HG03103 (cell line): ENCODE measurements at regions not wholly inside any gene's neighbourhood (a gene's known extent, or its start where the extent isn't known, plus 50 kb on each side); places are given as distances from the start of the nearest gene placed in this dataset.
"Not testable (repeated sequence)": the region's sequence is repeated elsewhere in the genome, so short reads cannot be mapped to it uniquely, and the experiment has no call there.

Source experiments
- ATAC-seq: cut with Tn5 transposase; IDR thresholded peaks from one replicate; pipeline ENCODE4 v1.9.1; 2021; ENCODE audit warnings: low read depth; ENCODE audit not compliant: unreplicated experiment

DNA sequence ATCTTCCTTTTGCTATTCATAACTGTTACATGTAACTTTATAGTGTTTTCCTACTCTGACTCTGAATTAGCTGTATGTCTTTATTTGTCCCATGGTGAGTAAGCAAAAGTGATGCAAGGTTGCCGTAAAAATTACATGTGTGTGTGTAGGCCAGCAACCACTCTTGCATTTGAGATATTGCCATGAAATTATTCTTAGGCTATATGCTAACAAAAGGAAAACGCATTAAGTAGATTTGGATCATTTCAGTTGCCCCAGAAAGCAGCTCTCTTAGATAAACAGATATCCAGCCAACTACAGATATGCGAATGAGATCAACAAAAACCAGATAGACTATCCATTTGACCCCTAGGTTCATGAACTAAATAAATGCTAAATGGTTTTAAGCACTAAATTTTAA is 73.6 kb downstream of the CYLC2 start:
- no peak for ATAC-seq

DNA sequence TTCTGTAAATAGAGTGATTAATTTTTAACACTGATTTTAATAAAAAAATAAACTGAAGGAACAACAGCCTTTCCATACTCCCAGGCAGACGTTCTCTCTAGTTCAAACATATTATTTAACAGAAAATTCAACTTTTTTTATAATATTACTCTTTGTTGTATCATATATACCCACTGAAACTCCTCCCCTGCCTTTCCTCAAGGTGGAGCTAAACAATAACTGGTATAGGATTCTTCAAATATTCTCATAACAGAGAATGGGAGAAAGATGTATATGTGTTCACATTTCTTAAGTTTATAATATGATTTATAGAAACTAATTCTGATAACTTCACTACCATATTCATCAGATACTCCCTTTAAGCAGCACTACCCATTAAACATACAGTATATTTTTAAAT is 83.4 kb downstream of the CYLC2 start:
- no peak for ATAC-seq

DNA sequence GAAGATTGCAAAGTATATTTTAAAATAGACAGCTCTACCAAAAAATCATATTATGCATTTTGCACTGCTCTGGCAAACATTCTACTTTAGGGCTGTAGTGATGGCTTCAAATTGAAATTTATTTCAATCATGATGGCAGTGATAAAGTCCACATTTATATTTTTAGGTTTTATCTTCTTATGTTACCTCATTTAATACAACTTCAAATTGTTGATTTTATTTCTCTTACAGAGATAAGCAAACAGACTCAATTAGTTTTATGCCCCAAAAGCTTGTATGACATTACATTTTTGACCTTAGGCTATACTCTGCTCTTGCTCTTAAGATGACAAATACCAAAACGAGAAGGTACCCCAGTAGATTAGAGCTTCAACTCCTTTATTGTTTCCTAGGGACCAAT is 87.4 kb downstream of the CYLC2 start:
- ATAC-seq: no peak

DNA sequence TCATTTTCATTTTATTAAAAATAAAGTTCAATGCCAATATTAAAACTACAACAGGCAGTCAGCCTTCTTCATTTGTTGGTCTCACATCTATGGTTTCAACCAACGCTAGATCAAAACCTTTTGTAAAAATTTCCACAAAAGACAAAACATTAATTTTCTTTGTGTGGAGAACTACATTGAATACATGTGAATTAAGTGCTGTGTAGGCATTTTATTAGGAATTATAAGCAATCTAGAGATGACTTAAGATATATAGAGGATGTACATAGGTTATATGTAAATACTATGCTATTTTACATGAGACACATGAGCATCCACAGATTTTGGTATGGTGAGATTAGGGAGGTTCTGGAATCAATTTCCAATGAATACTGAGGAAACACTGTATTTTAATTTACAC is 94.2 kb downstream of the CYLC2 start:
- ATAC-seq: no peak

DNA sequence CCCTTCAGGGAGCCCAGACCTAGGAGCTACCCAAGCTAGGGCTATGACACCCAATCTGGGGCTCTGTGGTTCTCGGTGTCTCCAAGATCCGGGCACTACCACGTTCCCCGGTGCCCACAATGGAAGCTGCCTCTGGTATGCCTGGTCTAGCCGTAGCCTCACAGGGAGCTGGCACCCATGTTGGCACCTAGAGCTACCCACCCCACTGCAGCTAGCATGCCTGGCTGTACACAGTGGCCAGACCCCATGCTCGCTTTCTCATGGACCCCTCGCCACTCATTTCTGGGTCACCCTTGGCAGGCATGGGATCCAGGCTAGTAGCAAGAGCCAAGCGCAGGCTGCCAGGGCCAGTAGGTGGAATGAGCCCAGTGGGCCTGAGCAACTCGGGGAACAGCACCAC is 109.0 kb downstream of the CYLC2 start:
- ATAC-seq: no peak

DNA sequence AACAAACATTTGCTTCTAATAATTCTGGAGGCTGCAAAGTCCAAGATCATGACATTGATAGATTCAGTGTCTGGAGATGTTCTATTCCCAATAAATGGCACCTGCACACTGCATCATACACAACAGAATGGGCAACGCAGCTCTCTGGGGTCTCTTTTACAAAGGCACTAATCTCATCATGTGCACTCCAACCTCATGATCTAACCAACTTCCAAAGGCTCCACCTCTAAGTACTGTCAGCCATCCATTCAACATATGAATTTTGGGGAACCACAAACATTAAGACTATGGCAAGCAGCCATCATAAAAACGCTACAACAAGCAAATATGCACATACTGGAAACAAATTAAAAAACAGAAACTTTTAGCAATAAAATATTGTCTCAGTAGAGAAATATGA is 121.1 kb downstream of the CYLC2 start:
- no peak for ATAC-seq

DNA sequence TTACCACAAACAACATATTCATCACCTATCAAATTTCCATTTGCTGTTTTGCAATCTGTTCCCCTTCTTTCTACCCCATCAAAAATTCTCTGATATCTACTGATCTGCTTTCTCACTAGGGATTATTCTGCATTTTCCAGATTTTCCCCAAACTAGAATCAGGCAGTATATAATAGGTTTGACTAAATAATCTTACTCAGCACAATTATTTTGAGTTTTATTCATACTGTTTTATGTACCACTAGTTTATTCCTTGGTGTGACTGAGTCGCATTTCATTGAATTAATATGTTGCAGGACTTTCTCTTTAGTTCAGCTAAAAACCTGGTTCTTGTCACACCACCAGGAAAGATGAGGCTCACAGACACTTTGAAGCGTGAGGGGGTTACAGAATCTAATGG is 131.4 kb downstream of the CYLC2 start:
- no peak for ATAC-seq

DNA sequence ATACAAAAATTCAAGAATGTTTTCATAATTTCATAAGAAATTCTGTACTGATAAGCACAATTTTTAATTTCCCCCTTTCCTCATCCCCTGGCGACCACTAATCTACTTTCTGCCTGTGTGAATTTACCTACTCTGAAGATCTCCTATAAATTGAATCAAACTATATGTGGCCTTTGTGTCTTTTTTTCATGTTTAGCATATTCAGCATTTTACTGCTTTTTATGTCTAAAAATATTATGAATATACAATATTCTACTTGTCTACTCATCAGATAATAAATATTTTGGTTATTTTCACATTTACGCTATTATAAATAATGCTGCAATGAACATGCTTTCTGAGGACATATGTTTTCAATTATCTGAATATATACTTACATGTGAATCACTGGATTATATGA is 144.8 kb downstream of the CYLC2 start:
- no peak for ATAC-seq

DNA sequence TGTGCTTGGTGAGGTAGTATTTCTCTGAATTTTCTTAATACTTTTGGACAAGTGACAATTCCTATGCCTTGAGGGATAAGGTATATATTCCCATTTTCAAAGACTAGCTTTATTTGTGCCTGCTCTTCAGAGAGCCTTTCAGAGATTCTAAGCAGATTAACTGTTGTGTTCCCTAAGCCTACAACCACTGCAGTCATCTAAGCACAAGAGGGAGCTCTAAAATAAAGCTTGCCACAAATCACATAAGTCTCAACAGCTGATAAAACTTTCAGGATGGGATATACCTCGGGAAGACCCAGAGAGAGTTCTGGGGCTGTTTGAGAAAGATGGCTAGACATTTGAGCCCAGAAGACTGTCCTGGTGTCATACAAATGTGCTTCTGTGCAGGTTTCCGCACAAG is 157.3 kb downstream of the CYLC2 start:
- ATAC-seq: no peak

DNA sequence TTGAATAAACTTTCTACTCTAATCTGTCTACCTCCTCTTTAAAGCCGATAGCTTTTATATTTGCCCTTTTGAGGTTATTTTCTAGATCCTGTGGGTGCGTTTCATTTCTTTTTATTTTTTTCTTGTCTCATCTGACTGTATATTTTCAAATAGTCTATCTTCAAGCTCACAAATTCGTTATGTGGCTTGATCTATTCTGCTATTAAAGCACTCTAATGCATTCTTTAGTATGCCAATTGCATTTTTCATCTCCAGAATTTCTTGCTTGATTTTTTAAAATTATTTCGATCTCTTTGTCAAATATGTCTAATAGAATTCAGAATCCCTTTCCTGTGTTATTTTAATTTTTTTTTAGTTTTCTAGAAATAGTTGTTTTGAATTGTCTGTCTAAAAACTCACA is 172.4 kb downstream of the CYLC2 start:
- ATAC-seq: no peak

DNA sequence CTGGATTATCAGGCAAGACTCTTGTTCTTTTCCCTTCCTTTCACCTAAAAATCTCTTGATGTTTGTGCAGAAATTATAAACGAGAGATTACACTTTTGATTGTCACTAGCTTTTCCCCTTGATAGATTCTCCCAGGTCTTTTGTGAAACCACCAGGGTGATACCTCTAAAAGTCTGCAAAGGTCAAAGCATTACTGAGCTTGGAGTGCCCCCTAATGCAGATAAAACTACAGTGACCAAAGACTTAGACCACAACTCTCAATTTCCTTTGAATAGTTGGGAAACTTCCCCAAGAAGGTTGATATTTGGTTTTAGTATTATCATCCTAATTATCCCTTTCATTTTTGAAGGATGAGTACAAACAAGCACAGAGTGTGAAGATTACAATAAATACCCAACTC is 173.1 kb downstream of the CYLC2 start:
- ATAC-seq: no peak

DNA sequence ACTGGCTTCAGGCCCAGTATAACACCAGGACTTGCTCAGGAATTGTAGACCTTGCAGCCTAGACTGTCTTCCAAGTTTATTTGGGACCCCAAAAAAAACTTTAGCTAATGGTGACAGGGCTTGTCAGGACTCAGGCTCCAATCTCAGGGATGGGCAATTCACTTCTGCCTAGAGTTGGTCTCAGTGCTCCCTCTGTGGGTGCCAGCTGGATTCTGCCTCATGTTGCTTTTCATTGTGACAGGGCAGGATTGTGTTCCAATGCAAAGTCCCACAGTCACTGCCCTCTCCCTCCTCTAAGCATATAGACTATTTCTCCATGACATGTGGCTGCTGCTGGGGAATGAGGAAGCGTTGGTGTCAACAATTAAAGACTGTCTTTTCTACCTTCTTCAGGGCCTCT is 174.7 kb downstream of the CYLC2 start:
- no peak for ATAC-seq

DNA sequence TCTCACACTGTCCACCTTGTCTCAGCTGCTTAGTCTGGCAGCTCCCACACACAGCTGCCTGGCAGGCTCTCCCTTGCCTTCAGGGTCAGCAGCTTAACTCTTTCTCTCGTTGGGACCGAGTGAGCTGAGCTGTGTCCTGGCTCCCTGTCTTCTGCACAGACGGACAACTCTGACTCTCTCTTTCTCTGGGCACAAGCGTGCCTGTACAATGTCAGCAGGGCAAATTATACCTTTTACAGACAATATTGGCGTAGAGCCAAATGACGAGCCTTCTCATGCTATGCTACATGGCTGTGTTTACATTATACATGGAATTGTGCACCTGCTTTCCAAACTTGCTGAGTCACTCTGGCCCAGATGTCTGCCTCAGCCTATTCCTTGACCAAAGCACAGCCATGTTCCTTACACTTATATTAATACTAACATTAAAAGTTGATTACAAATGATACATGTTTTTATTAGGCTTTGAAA is 188.6 kb downstream of the CYLC2 start:
- ATAC-seq: no peak

DNA sequence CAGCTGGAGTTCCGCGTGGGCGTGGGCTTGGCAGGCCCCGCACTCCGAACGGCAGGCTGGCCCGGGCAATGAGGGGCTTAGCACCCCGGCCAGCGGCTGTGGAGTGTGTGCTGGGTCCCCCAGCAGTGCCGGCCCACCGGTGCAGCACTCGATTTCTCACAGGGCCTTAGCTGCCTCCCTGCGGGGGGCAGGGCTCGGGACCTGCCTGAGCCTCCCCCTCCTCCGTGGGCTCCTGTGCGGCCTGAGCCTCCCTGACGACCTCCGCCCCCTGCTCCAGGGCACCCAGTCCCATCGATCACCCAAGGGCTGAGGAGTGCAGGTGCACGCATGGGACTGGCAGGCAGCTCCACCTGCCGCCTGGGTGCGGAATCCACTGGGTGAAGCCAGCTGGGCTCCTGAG is 191.8 kb downstream of the CYLC2 start:
- no peak for ATAC-seq

DNA sequence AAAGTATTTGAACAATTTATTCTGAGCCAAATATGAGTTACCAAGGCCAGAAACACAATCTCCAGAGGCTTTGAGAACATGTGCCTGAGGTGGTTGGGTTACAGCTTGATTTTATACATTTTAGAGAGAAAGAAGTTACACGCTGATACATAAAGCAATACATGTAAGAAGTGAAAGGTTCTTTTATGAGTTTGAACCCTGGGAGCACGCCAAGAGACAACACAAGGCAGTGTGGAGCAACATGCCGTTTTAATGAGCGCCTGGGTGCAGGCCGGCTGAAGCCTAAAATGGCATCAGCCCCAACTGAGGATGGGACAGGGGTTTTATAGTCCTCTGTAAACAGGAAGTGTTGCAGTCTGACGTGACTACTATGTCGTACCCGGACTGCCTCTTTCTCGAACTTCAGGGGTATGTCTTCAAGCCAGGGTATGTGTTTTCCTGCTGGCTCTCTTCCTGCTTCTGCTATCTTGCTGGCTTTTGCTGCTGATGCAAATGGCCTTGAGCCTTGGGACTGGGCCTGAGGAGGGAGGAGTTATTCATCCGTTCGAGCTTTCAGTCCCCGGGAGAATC is 193.7 kb downstream of the CYLC2 start:
- ATAC-seq: no peak

DNA sequence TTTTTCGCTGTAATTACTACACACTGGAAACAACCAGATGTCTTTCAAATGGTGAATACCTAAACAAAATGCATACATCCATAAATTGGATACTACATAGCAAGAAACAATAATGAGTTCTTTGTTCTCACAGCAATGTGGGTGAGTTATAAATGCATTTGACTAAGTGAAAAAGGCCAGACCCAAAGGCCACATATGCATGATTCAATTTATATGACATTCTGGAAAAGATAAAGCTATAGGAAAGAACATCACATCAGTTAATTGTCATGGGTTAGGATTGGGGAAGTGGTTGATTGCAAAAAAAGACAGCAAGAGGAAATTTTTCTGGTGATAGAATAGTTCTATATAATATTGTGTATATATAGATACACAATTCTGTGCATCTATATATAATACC is 198.9 kb downstream of the CYLC2 start:
- no peak for ATAC-seq

DNA sequence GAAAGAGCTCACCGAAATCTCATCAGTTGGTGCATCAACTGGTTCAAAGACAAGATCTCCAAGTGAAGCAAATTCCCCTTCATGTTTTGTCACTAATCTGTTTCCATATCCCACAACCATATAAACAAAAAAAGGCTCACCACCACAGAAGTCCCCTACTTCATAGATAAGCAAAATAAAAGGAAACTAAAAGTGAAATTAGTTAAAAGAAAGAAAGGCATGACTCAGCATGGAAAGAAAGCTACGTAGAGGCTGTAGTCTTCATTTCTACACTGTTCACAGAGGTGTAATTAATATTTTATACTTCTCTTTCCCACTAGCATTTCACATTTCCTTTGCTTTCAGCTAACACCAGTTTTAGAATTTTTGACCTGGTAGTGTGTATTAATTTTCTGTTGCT is 208.0 kb downstream of the CYLC2 start:
- ATAC-seq: no peak

DNA sequence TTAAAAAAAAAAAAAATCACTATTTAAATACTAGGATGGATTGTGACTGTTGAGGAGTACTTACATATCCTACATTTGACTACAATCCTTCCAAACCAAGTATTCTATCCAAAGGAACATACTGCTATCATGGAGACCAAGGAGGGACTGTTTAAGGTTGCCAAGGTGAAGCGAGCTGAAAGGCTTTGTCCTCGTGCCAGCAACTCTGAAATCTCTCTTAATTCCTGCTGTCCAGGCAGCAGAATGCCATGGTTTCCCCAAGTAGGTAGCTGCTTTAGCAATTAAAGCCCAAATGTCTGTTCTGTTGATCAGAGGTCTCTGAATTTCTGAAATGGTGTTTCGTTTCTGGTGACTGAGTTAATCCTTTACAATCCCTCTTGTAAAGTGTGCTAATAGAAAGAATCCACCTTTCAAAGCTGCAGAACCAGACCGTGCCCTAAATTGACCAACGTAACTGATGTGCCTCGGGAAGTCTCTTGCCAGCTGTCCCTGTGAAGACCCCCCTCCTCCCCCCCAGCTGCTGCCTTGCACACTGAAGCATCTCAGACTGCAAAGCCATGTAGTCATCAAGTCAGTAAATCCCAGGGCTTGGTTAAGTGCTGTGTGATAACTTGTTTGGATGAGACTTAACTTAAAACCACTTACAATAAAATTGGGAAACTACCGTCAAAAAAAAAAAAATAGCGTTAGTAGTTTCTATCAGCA is 210.9 kb downstream of the CYLC2 start:
- not testable (repeated sequence) for ATAC-seq

DNA sequence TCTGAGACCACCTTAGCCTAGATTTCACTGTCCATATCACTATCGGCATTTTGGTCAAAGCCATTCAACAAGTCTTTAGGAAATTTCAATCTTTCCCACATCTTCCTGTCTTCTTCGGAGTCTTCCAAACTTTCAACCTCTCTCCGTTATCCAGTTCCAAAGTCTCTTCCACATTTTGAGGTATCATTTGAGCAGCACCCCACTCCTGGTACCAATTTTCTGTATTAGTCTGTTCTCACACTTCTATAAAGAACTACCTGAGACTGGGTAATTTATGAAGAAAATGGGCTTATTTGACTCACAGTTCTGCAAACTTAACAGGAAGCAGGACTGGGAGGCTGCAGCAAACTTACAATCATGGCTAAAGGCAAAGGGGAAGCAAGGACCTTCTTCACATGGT is 215.5 kb downstream of the CYLC2 start:
- ATAC-seq: no peak

DNA sequence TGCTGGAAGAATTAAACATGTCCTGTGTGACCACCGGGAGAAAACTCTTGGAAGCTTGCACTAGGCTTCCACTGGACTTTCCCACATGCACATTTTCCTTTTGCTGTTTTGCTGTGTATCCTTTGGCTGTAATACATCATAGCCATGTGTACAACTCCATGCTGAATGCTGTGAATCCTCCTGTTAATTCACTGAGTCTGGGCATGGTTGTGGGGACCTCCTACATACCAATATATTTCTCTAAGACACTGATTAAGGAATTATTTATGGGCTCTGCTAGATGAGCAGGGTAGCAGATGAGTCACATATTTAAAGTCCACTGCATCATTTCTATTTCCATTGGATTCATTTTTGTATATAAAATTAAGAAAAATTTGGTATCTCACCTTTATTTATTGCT is 220.1 kb downstream of the CYLC2 start:
- no peak for ATAC-seq

DNA sequence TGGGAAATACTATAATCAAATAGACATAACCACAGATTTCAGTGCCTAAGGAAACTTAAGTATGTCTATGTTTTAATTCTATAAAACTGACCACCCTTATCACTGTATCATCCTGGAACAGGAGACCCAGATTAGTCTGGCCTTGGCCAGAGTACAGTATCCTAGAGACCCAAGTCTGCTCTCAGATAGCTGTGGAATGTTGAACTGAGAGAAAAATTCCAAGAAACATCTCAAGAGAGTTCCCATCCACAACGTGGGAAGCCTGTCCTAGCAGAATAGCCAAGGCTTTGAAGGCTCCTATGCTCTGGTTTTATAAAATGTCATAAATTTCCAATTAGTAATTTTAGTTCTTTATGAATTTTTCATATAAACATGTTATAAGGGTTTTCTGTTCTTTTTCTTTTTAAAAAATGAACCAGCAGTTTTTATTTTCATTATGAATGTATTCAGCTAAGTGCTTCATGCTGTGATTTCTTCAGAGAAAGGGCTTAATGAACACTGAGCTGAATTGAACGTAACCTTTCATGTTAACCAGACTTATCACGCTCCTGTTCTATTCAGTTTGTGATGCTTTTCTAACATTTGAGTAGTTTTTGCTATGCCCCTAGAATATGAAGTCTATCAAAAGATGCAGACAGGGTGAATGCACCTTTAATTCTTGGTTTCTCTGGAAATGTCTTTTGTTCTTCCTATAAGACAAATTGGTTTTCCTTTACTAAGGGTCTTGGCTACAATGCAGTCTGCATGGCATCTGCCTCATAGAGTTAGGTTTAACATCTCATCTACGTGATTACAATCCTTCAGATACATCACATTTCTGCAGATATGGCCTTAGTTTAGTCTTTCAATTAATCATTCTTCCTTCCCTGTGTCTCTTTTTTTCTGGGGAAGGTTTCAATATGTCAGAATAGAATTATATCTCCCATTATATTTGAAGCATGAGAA is 230.8 kb downstream of the CYLC2 start:
- no peak for ATAC-seq

DNA sequence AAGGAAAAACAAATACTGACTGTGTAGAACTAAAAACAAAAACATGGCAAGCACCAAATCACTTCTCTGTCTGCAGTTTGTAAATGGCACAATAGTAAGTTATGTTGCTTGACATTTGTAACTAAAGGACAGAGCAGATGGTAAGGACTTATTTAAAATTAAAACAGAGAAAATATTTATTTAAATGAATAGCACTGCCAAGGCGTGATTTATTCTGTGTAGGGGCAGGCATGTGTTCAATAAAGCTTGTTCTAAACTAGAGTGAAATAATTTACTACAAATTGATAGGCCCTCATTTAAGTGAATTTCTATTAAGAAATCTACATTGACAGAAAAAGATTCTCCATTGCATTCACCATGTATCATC is 231.5 kb downstream of the CYLC2 start:
- no peak for ATAC-seq
